ENCODE measurements at regions not wholly inside any gene's neighbourhood (a gene's known extent, or its start where the extent isn't known, plus 50 kb on each side); places are given as distances from the start of the nearest gene placed in this dataset.

DNA sequence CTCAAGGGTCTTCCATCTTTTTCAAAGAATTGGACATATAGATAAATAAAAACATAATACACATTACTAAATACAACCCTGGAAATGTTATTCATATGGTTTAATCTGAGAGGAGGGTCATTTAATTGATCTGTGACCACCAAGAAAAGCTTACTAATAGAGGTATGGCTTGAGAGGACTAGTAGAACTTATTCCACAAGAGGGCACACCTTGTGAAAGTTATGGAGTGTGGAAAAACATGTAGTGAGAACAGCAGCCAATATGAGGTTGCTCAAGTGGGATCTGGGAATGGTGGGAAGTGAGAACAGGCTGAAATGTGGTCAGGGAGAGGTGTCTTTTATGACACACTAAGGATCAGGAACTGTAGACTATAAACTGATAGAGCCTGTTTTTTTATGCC lies 973.5 kb upstream of the B3GALT2 start:
- TF ChIP-seq, protein P1, sequence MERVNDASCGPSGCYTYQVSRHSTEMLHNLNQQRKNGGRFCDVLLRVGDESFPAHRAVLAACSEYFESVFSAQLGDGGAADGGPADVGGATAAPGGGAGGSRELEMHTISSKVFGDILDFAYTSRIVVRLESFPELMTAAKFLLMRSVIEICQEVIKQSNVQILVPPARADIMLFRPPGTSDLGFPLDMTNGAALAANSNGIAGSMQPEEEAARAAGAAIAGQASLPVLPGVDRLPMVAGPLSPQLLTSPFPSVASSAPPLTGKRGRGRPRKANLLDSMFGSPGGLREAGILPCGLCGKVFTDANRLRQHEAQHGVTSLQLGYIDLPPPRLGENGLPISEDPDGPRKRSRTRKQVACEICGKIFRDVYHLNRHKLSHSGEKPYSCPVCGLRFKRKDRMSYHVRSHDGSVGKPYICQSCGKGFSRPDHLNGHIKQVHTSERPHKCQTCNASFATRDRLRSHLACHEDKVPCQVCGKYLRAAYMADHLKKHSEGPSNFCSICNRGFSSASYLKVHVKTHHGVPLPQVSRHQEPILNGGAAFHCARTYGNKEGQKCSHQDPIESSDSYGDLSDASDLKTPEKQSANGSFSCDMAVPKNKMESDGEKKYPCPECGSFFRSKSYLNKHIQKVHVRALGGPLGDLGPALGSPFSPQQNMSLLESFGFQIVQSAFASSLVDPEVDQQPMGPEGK (CRISPR knock-in tag; IDR thresholded peaks at IDR 0.05; ENCODE audit: borderline replicate concordance) = no peak
- TF ChIP-seq CSDC2 (CRISPR knock-in tag; IDR thresholded peaks at IDR 0.05) = no peak
- TF ChIP-seq ZFP3 (CRISPR knock-in tag; IDR thresholded peaks at IDR 0.05) = no peak
- no peak for TF ChIP-seq ZFP30 (CRISPR knock-in tag; IDR thresholded peaks at IDR 0.05)
- TF ChIP-seq ISL1 (CRISPR knock-in tag; IDR thresholded peaks at IDR 0.05) = no peak
- no peak for TF ChIP-seq PPARA (CRISPR knock-in tag; IDR thresholded peaks at IDR 0.05; ENCODE audit: borderline replicate concordance)
- TF ChIP-seq OSR1 (CRISPR knock-in tag; IDR thresholded peaks at IDR 0.05) = no peak
- TF ChIP-seq TCF4 (CRISPR knock-in tag; IDR thresholded peaks at IDR 0.05; ENCODE audit: borderline replicate concordance) = no peak
- TF ChIP-seq ZC3H10 (CRISPR knock-in tag; IDR thresholded peaks at IDR 0.05) = no peak
- TF ChIP-seq, protein P2, sequence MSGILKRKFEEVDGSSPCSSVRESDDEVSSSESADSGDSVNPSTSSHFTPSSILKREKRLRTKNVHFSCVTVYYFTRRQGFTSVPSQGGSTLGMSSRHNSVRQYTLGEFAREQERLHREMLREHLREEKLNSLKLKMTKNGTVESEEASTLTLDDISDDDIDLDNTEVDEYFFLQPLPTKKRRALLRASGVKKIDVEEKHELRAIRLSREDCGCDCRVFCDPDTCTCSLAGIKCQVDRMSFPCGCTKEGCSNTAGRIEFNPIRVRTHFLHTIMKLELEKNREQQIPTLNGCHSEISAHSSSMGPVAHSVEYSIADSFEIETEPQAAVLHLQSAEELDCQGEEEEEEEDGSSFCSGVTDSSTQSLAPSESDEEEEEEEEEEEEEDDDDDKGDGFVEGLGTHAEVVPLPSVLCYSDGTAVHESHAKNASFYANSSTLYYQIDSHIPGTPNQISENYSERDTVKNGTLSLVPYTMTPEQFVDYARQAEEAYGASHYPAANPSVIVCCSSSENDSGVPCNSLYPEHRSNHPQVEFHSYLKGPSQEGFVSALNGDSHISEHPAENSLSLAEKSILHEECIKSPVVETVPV (CRISPR knock-in tag; IDR thresholded peaks at IDR 0.05) = no peak
- TF ChIP-seq, protein P3, sequence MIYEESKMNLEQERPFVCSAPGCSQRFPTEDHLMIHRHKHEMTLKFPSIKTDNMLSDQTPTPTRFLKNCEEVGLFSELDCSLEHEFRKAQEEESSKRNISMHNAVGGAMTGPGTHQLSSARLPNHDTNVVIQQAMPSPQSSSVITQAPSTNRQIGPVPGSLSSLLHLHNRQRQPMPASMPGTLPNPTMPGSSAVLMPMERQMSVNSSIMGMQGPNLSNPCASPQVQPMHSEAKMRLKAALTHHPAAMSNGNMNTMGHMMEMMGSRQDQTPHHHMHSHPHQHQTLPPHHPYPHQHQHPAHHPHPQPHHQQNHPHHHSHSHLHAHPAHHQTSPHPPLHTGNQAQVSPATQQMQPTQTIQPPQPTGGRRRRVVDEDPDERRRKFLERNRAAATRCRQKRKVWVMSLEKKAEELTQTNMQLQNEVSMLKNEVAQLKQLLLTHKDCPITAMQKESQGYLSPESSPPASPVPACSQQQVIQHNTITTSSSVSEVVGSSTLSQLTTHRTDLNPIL (CRISPR knock-in tag; IDR thresholded peaks at IDR 0.05; ENCODE audit: low read depth) = no peak
- TF ChIP-seq ZNF70 (CRISPR knock-in tag; IDR thresholded peaks at IDR 0.05) = no peak
- TF ChIP-seq, protein P4, sequence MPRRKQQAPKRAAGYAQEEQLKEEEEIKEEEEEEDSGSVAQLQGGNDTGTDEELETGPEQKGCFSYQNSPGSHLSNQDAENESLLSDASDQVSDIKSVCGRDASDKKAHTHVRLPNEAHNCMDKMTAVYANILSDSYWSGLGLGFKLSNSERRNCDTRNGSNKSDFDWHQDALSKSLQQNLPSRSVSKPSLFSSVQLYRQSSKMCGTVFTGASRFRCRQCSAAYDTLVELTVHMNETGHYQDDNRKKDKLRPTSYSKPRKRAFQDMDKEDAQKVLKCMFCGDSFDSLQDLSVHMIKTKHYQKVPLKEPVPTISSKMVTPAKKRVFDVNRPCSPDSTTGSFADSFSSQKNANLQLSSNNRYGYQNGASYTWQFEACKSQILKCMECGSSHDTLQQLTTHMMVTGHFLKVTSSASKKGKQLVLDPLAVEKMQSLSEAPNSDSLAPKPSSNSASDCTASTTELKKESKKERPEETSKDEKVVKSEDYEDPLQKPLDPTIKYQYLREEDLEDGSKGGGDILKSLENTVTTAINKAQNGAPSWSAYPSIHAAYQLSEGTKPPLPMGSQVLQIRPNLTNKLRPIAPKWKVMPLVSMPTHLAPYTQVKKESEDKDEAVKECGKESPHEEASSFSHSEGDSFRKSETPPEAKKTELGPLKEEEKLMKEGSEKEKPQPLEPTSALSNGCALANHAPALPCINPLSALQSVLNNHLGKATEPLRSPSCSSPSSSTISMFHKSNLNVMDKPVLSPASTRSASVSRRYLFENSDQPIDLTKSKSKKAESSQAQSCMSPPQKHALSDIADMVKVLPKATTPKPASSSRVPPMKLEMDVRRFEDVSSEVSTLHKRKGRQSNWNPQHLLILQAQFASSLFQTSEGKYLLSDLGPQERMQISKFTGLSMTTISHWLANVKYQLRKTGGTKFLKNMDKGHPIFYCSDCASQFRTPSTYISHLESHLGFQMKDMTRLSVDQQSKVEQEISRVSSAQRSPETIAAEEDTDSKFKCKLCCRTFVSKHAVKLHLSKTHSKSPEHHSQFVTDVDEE (CRISPR knock-in tag; IDR thresholded peaks at IDR 0.05) = no peak
- no peak for TF ChIP-seq RARB (CRISPR knock-in tag; IDR thresholded peaks at IDR 0.05)
